ENCODE measurements at regions not wholly inside any gene's neighbourhood (a gene's known extent, or its start where the extent isn't known, plus 50 kb on each side); places are given as distances from the start of the nearest gene placed in this dataset.

DNA sequence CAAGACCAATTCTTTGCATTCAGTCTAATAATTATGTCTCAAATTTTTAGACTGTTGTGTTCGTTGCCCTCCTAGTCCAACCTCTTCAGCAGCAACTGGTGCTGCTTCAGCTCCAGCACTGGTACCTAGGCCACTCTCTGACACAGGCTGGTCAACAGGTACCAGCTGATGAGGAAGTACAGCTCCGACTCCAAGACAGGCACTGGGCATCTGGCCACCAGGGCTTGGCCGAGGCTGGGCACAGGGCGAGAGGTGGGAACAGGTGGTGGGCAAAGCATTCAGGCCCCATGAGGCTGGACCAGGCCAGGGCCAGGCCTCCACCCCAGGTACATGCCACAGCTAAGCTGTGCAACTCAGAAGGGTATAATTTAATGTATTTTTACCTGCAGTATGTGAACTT, 151.5 kb upstream of the AGR3 start:
- no peak for ATAC-seq
- TF ChIP-seq TSHZ2 (CRISPR knock-in tag; IDR thresholded peaks at IDR 0.05), result no peak
- no peak for TF ChIP-seq ESRRG (CRISPR knock-in tag; IDR thresholded peaks at IDR 0.05)
- TF ChIP-seq RARB (CRISPR knock-in tag; IDR thresholded peaks at IDR 0.05), result no peak
- TF ChIP-seq ZFP30 (CRISPR knock-in tag; IDR thresholded peaks at IDR 0.05), result no peak
- no peak for TF ChIP-seq ZC3H10 (CRISPR knock-in tag; IDR thresholded peaks at IDR 0.05)
- TF ChIP-seq CSRNP3 (CRISPR knock-in tag; IDR thresholded peaks at IDR 0.05), result no peak
- TF ChIP-seq TCF4 (CRISPR knock-in tag; IDR thresholded peaks at IDR 0.05; ENCODE audit: borderline replicate concordance), result no peak
- TF ChIP-seq ARNTL (CRISPR knock-in tag; IDR thresholded peaks at IDR 0.05; ENCODE audit: borderline replicate concordance, low read depth), result no peak
- no peak for TF ChIP-seq BACH2 (CRISPR knock-in tag; IDR thresholded peaks at IDR 0.05; ENCODE audit: borderline replicate concordance)
- TF ChIP-seq, protein P1, sequence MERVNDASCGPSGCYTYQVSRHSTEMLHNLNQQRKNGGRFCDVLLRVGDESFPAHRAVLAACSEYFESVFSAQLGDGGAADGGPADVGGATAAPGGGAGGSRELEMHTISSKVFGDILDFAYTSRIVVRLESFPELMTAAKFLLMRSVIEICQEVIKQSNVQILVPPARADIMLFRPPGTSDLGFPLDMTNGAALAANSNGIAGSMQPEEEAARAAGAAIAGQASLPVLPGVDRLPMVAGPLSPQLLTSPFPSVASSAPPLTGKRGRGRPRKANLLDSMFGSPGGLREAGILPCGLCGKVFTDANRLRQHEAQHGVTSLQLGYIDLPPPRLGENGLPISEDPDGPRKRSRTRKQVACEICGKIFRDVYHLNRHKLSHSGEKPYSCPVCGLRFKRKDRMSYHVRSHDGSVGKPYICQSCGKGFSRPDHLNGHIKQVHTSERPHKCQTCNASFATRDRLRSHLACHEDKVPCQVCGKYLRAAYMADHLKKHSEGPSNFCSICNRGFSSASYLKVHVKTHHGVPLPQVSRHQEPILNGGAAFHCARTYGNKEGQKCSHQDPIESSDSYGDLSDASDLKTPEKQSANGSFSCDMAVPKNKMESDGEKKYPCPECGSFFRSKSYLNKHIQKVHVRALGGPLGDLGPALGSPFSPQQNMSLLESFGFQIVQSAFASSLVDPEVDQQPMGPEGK (CRISPR knock-in tag; IDR thresholded peaks at IDR 0.05; ENCODE audit: borderline replicate concordance), result no peak
- no peak for TF ChIP-seq ZNF70 (CRISPR knock-in tag; IDR thresholded peaks at IDR 0.05)
- no peak for TF ChIP-seq TOX (CRISPR knock-in tag; IDR thresholded peaks at IDR 0.05; ENCODE audit: borderline replicate concordance)
- TF ChIP-seq ZFP3 (CRISPR knock-in tag; IDR thresholded peaks at IDR 0.05), result no peak
- TF ChIP-seq, protein P2, sequence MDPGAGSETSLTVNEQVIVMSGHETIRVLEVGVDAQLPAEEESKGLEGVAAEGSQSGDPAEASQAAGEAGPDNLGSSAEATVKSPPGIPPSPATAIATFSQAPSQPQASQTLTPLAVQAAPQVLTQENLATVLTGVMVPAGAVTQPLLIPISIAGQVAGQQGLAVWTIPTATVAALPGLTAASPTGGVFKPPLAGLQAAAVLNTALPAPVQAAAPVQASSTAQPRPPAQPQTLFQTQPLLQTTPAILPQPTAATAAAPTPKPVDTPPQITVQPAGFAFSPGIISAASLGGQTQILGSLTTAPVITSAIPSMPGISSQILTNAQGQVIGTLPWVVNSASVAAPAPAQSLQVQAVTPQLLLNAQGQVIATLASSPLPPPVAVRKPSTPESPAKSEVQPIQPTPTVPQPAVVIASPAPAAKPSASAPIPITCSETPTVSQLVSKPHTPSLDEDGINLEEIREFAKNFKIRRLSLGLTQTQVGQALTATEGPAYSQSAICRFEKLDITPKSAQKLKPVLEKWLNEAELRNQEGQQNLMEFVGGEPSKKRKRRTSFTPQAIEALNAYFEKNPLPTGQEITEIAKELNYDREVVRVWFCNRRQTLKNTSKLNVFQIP (CRISPR knock-in tag; IDR thresholded peaks at IDR 0.05; ENCODE audit: borderline replicate concordance, low read depth), result no peak
- no peak for TF ChIP-seq GLIS3 (CRISPR knock-in tag; IDR thresholded peaks at IDR 0.05)
- TF ChIP-seq, protein P3, sequence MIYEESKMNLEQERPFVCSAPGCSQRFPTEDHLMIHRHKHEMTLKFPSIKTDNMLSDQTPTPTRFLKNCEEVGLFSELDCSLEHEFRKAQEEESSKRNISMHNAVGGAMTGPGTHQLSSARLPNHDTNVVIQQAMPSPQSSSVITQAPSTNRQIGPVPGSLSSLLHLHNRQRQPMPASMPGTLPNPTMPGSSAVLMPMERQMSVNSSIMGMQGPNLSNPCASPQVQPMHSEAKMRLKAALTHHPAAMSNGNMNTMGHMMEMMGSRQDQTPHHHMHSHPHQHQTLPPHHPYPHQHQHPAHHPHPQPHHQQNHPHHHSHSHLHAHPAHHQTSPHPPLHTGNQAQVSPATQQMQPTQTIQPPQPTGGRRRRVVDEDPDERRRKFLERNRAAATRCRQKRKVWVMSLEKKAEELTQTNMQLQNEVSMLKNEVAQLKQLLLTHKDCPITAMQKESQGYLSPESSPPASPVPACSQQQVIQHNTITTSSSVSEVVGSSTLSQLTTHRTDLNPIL (CRISPR knock-in tag; IDR thresholded peaks at IDR 0.05; ENCODE audit: low read depth), result no peak

GRCh38 chr7:17036584-17036983, 154.8 kb upstream of the AGR3 start:
- TF ChIP-seq ZFP3 (CRISPR knock-in tag; IDR thresholded peaks at IDR 0.05), result no peak
- TF ChIP-seq ZNF8 (CRISPR knock-in tag; IDR thresholded peaks at IDR 0.05), result no peak
- TF ChIP-seq ZNF565 (CRISPR knock-in tag; conservative IDR thresholded peaks at IDR 0.05; ENCODE audit: low read depth), result no peak
- TF ChIP-seq BACH2 (CRISPR knock-in tag; IDR thresholded peaks at IDR 0.05; ENCODE audit: borderline replicate concordance), result no peak
- TF ChIP-seq ESRRG (CRISPR knock-in tag; IDR thresholded peaks at IDR 0.05), result no peak
- no peak for TF ChIP-seq CSRNP3 (CRISPR knock-in tag; IDR thresholded peaks at IDR 0.05)
- TF ChIP-seq, protein P3 (CRISPR knock-in tag; IDR thresholded peaks at IDR 0.05; ENCODE audit: low read depth), result no peak
- no peak for TF ChIP-seq PPARA (CRISPR knock-in tag; IDR thresholded peaks at IDR 0.05; ENCODE audit: borderline replicate concordance)
- no peak for TF ChIP-seq ZFP30 (CRISPR knock-in tag; IDR thresholded peaks at IDR 0.05)
- no peak for TF ChIP-seq RARB (CRISPR knock-in tag; IDR thresholded peaks at IDR 0.05)
- TF ChIP-seq TCF4 (CRISPR knock-in tag; IDR thresholded peaks at IDR 0.05; ENCODE audit: borderline replicate concordance), result no peak
- TF ChIP-seq ZC3H10 (CRISPR knock-in tag; IDR thresholded peaks at IDR 0.05), result no peak
- TF ChIP-seq ARNTL (CRISPR knock-in tag; IDR thresholded peaks at IDR 0.05; ENCODE audit: borderline replicate concordance, low read depth), result no peak
- TF ChIP-seq, protein P2 (CRISPR knock-in tag; IDR thresholded peaks at IDR 0.05; ENCODE audit: borderline replicate concordance, low read depth), result no peak
- no peak for TF ChIP-seq ZNF70 (CRISPR knock-in tag; IDR thresholded peaks at IDR 0.05)
- no peak for TF ChIP-seq CSDC2 (CRISPR knock-in tag; IDR thresholded peaks at IDR 0.05)
- ATAC-seq, result no peak

All from SK-N-SH treated with all-trans-retinoic acid at 6 μM for 48 hours (cell line).